Gastrocnemius medialis (tissue), 4 donors: ENCODE measurements at regions not wholly inside any gene's neighbourhood (a gene's known extent, or its start where the extent isn't known, plus 50 kb on each side); places are given as distances from the start of the nearest gene placed in this dataset.

Experiments used
- ATAC-seq, 2 donors: fragments of 150-250 bp; one replicate each; pipeline ENCODE4 v1.9.1; 2016
- DNase-seq, 2 donors: peaks; one replicate each; pipeline ENCODE4 v3.0.0-alpha.2; 2019
- H3K27ac ChIP-seq, 4 donors: fragments of 200-600 bp; sonication (generic); 1 replicate in 1 of 4; 2 replicates in 3 of 4; pipeline ENCODE4 v1.5.1; 2016 to 2018; ENCODE audit warnings: mild to moderate bottlenecking in 2 of 4, moderate library complexity in 1 of 4
- H3K27me3 ChIP-seq, 3 donors: fragments of 200-600 bp; sonication (generic) in 2 of 3; 1 replicate in 1 of 3; 2 replicates in 2 of 3; pipeline versions ENCODE4 v1.5.1 to v1.6.0; 2016 to 2019; ENCODE audit warnings: mild to moderate bottlenecking in 1 of 3, moderate library complexity in 1 of 3
- H3K36me3 ChIP-seq, 2 donors: fragments of 200-600 bp; sonication (generic) in 1 of 2; one replicate each; pipeline ENCODE4 v1.5.1; 2017 to 2018
- H3K4me1 ChIP-seq, 2 donors: fragments of 200-600 bp; sonication (generic) in 1 of 2; one replicate each; pipeline ENCODE4 v1.5.1; 2016 to 2017; ENCODE audit warnings: mild to moderate bottlenecking in 2 of 2
- H3K4me3 ChIP-seq, 4 donors: fragments of 200-600 bp; sonication (generic) in 3 of 4; 1 replicate in 1 of 4; 2 replicates in 3 of 4; pipeline ENCODE4 v1.5.1; 2016 to 2019; ENCODE audit warnings: mild to moderate bottlenecking in 2 of 4
- H3K9me3 ChIP-seq, 3 donors: fragments of 200-600 bp; sonication (generic) in 2 of 3; 1 replicate in 1 of 3; 2 replicates in 2 of 3; pipeline ENCODE4 v1.5.1; 2016 to 2019
- POLR2A ChIP-seq, 2 donors: fragments of 450-650 bp; IDR thresholded peaks; one replicate each; pipeline ENCODE4 v1.6.1; 2017; ENCODE audit warnings: antibody characterized with exemption in 2 of 2, mild to moderate bottlenecking in 2 of 2, moderate library complexity in 2 of 2
- in situ Hi-C, 4 donors: fragments of 200-750 bp; cut with MboI; loops; one replicate each; pipeline versions ENCODE4 v1.15.0 to v1.8.0; 2017; ENCODE audit warnings: low sequenced_read_pairs in 4 of 4
- intact Hi-C: fragments of 100-400 bp; cut with DNase I; formaldehyde crosslinking; loops from one replicate; pipeline ENCODE4 v1.15.1; 2023; ENCODE audit warnings: low total_unique reads
- TF ChIP-seq, protein P1 (sequence below), 5 experiments: fragments of 450-650 bp in 3 of 5; fragments of 200-600 bp in 2 of 5; sonication (generic) in 2 of 5; IDR thresholded peaks in 4 of 5; conservative IDR thresholded peaks in 1 of 5; 1 replicate in 4 of 5; 2 replicates in 1 of 5; pipeline ENCODE4 v1.5.1; 2016 to 2019; ENCODE audit warnings: antibody characterized with exemption in 5 of 5, mild to moderate bottlenecking in 3 of 5, moderate library complexity in 3 of 5

DNA sequence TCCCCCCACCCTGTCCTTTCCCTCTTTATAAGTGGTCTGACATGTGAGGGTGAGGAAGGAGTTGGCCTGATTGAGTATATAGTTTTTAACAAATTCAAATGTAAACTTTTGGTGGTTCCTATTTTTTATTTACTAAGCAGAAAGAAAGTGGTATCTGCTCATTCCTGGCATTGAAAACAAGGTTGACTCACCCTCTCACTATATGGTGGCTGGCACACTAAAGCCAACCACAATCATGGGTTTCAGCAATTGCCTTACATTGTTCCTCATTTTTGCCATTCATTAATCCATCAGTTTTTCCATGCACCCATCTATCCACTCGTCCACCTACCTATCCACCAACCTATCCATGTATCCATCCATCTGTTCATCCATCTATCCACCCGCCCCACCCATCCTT, 75.4 kb upstream of the IGFBP5 start:
- H3K27me3 ChIP-seq: no peaks in the 10 kb centered on the region
- ATAC-seq (no peak), DNase-seq (no peak)
- no peaks in the 10 kb centered on the region for H3K36me3 ChIP-seq
- no peak overlapping the region for H3K4me3 ChIP-seq
- in situ Hi-C loops (no loop called here), intact Hi-C loops (no loop called here)
- peaks cover 27 to 33% of the 10 kb centered on the region in 2 donors for H3K4me1 ChIP-seq
- no peak overlapping the region for H3K27ac ChIP-seq
- TF ChIP-seq, protein P1, sequence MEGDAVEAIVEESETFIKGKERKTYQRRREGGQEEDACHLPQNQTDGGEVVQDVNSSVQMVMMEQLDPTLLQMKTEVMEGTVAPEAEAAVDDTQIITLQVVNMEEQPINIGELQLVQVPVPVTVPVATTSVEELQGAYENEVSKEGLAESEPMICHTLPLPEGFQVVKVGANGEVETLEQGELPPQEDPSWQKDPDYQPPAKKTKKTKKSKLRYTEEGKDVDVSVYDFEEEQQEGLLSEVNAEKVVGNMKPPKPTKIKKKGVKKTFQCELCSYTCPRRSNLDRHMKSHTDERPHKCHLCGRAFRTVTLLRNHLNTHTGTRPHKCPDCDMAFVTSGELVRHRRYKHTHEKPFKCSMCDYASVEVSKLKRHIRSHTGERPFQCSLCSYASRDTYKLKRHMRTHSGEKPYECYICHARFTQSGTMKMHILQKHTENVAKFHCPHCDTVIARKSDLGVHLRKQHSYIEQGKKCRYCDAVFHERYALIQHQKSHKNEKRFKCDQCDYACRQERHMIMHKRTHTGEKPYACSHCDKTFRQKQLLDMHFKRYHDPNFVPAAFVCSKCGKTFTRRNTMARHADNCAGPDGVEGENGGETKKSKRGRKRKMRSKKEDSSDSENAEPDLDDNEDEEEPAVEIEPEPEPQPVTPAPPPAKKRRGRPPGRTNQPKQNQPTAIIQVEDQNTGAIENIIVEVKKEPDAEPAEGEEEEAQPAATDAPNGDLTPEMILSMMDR (IDR thresholded peaks at IDR 0.05 in 4 of 5, conservative IDR thresholded peaks at IDR 0.05 in 1 of 5): no peak
- no peak for TF ChIP-seq POLR2A (IDR thresholded peaks at IDR 0.05)
- H3K9me3 ChIP-seq: no peaks in the 10 kb centered on the region

DNA sequence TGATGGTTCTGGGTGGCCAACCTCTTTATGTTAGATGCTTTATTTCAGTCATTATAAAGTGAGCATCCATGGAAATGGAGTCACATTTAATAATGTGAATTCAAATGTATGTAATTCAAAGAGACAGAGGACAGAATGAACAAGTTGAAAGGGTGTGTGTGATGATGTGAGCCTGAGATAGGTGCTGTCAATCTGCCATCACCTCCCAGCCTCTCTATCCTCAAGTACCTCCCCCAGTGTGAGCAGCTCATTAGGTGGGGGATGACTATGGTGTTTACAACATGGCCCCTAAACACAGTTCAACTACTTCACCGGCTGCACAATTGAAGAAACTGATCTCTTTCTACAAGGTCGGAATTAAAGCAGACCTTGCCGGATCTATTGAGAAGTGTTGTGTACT, 74.7 kb upstream of the IGFBP5 start:
- no peaks in the 10 kb centered on the region for H3K9me3 ChIP-seq
- TF ChIP-seq POLR2A (IDR thresholded peaks at IDR 0.05): no peak
- TF ChIP-seq, protein P1 (IDR thresholded peaks at IDR 0.05 in 4 of 5, conservative IDR thresholded peaks at IDR 0.05 in 1 of 5): no peak
- DNase-seq (no peak), ATAC-seq (no peak)
- in situ Hi-C loops (no loop called here), intact Hi-C loops (no loop called here)
- H3K4me3 ChIP-seq: no peak overlapping the region
- H3K4me1 ChIP-seq: peaks cover 22 to 30% of the 10 kb centered on the region in 2 donors
- H3K27me3 ChIP-seq: no peaks in the 10 kb centered on the region
- H3K27ac ChIP-seq: no peak overlapping the region
- H3K36me3 ChIP-seq: no peaks in the 10 kb centered on the region

DNA sequence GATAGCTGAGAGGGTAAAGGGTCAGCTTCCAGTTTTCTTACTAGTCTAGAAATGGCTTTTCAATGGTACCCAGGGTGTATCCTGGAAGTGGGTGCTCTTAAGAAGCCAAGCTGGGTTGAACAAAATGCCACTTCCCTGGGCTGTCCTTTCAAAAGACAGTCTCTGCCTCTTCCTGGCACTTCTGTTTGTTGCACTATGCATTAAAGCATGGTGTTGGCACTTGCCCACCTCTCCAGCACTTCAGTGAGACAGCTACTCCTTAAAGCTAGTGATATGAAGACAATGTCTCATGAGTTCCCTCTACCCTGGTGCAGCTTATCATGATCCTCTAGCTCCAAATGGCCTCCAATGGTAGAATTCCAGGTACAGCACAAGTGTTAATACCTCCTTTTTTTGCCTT, 74.3 kb upstream of the IGFBP5 start:
- peaks cover 19 to 26% of the 10 kb centered on the region in 2 donors for H3K4me1 ChIP-seq
- in situ Hi-C loops: no loop called here
- DNase-seq (no peak), ATAC-seq (no peak)
- intact Hi-C loops: no loop called here
- no peak for TF ChIP-seq POLR2A (IDR thresholded peaks at IDR 0.05)
- TF ChIP-seq, protein P1 (IDR thresholded peaks at IDR 0.05 in 4 of 5, conservative IDR thresholded peaks at IDR 0.05 in 1 of 5): no peak
- no peaks in the 10 kb centered on the region for H3K36me3 ChIP-seq
- H3K27me3 ChIP-seq: no peaks in the 10 kb centered on the region
- H3K27ac ChIP-seq: no peak overlapping the region
- no peaks in the 10 kb centered on the region for H3K9me3 ChIP-seq
- H3K4me3 ChIP-seq: no peak overlapping the region

DNA sequence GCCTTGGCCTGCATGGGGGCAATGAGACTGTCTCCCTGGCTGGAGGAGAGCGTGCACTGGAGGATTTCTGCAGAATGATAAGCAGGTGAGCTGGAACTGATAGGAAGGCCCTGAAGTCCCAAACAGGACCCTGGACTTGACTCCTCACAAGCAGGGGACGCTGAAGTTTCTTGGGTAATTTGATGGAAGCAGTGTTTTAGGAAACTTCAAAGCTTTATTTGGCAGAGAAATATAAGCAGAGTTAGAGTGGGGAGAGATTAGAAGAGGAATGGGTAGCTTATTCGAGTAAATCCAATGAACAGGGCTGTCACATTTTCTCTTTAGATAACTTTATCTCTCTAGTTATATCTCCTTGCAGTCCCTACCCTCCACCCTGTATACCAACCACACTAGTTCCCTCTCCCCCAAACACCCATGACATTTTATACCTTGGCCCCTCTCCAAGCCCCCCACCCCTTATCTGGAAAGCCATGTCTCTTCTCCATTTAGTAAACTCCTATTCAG, 73.6 kb upstream of the IGFBP5 start:
- ATAC-seq (no peak), DNase-seq (no peak)
- Histone ChIP-seq H3K27me3 (no peaks in the 10 kb centered on the region), H3K4me1 (peaks cover 12 to 20% of the 10 kb centered on the region in 2 donors), H3K9me3 (no peaks in the 10 kb centered on the region), H3K4me3 (no peak overlapping the region), H3K36me3 (no peaks in the 10 kb centered on the region), H3K27ac (no peak overlapping the region)
- TF ChIP-seq POLR2A (IDR thresholded peaks at IDR 0.05): no peak
- TF ChIP-seq, protein P1 (IDR thresholded peaks at IDR 0.05 in 4 of 5, conservative IDR thresholded peaks at IDR 0.05 in 1 of 5): no peak
- intact Hi-C loops: no loop called here
- in situ Hi-C loops: no loop called here

DNA sequence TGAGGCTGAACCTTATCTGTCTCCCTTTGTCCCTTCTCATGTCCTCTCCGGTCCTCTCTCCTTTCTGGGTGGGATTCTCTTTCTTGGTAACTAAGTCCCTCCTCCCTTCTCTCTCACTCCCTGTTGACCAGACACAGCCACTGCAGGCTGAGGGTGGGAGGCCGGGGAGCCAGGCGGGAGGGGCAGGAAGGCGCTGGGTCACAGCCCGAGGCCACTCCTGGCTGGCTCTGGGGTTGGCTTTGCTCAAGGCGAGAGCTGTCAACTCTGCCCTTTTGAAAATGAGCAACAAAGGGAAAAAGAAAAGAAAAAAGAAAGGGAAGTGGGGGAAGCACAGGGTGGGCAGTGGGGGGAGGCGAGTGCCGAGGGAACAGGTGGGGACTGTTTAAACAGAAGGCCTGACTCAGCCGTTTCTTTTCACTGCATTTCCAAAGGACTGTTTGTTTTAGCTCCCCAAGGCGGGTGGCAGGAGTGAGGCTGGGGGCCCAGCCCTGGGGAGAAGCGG, 70.5 kb upstream of the IGFBP5 start:
- DNase-seq (no peak), ATAC-seq (peak in 1 of 2 donors; percentile 31)
- in situ Hi-C loops (no loop called here), intact Hi-C loops (no loop called here)
- Histone ChIP-seq H3K9me3 (no peaks in the 10 kb centered on the region), H3K36me3 (no peaks in the 10 kb centered on the region), H3K4me1 (peaks cover 0 to 8% of the 10 kb centered on the region in 2 donors), H3K4me3 (peak overlapping the region in 1 of 4 donors; percentile 13), H3K27me3 (no peaks in the 10 kb centered on the region), H3K27ac (no peak overlapping the region)
- TF ChIP-seq, protein P1 (IDR thresholded peaks at IDR 0.05 in 4 of 5, conservative IDR thresholded peaks at IDR 0.05 in 1 of 5): no peak
- no peak for TF ChIP-seq POLR2A (IDR thresholded peaks at IDR 0.05)
